ENCODE measurements at regions not wholly inside any gene's neighbourhood (a gene's known extent, or its start where the extent isn't known, plus 50 kb on each side); places are given as distances from the start of the nearest gene placed in this dataset.

DNA sequence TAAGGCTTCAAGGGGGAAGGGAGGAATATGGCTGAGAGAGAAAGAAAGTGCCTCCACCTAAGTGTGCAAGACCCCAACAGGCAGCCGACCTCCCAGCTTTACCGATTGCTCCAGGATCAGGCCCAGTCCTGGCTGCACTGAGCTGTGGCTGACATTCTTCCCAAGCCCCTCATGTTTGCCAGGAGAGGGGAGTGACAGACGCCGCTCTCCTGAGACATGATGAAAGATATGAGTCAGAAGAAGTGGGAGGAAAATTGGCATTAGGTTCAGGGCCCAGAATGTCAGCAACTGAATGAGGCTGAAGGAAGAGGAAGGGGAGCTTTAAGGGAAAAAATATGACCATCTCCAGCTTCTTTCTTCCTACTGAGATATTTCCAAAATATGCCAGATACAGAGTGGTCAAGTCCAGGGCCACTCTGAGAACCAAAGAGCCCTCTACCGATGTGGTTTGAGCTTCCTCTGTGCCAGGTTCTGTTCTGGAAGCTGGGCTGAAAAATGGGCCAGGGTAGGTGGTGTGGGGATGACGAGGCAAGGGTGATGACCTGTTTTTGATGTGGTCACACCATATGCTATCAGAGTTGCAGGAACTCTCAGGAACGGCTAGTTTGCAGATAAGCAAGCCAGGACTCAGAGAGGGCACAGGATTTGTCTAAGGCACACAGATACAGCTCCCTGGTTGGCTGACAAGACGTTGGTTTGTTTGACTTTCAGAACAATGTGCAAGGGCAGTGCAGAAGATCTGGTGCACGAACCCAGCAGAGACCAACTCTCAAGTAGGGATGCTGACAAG lies 176.7 kb downstream of the SOX9 start:
- DNase-seq (ENCODE audit: extremely low read depth, low read depth): peak; percentile 33

DNA sequence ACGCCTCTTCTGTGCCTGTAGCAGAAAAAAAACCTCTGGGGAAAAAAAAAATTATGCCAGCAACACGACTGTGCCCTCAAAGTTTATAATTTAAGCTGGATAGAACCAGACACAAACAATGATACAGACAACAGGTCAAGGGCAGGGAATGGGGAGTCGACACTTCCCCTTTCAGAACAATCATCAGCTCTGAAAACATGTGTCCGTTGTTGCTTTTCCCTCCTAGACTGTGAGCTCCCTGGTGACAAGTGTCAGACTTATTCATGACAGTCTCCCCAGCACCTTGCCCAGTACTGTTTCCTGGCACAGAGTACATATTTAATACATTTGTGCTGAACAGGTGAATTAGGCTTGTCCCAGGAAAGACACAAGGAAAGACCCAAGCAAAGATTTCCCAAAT lies 178.3 kb downstream of the SOX9 start:
- no peak for DNase-seq (ENCODE audit: extremely low read depth, low read depth)

DNA sequence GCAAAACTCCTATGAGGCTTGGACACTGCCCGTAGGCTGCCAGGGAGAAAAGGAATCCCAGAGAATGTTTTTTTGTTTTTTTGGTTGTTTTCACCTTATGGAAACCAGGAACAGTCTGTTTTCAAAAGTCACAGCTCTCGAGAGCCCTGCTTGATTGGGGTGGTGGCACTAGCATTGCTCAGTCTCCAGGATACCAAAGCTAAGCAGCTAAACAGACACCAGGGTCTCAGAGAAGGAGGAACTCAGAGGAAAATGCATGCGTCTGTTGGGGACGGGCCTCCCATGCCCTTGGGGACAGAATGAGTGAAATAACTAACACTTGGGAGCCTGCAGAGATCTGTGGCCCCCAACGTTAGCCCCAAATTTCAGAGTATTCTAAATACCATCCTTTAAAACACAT lies 178.8 kb downstream of the SOX9 start:
- no peak for DNase-seq (ENCODE audit: extremely low read depth, low read depth)

DNA sequence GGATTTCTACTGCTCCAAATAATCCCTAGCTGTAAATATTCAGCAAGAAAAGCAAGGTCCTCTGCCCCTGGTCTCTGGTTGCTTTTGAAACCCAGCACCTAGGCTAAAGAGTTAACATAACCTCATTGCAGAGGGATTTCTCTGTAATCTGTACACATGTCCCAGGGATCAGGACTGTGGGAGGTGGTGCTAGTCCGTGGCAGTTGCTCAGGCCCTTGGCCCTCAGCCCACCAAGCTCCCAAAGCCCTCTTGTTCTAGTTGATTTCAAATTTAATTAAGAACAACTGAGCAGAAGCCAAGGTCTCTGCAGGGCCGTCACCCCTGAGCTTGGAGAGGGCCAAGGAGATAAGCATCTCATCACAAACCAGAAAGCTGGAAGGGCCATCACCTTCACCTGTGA lies 181.1 kb downstream of the SOX9 start:
- no peak for DNase-seq (ENCODE audit: extremely low read depth, low read depth)

DNA sequence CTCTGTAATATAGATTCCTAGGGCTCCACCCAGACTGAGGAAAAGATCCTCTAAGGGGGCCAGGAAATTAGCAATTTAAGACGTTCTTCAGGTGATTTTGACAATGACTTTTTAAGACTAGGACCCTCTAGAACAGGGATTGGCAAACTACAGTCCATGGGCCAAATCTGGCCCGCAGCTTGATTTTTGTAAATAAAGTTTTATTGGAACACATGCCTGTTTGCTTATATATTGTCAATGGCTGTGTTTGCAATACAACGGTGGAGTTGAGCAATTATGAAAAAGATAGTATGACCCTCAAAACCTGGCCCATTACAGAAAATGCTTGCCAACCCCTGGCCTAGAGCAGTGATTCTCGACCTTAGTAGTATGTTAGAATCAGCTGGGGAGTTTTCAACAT lies 181.9 kb downstream of the SOX9 start:
- DNase-seq (ENCODE audit: extremely low read depth, low read depth): no peak

DNA sequence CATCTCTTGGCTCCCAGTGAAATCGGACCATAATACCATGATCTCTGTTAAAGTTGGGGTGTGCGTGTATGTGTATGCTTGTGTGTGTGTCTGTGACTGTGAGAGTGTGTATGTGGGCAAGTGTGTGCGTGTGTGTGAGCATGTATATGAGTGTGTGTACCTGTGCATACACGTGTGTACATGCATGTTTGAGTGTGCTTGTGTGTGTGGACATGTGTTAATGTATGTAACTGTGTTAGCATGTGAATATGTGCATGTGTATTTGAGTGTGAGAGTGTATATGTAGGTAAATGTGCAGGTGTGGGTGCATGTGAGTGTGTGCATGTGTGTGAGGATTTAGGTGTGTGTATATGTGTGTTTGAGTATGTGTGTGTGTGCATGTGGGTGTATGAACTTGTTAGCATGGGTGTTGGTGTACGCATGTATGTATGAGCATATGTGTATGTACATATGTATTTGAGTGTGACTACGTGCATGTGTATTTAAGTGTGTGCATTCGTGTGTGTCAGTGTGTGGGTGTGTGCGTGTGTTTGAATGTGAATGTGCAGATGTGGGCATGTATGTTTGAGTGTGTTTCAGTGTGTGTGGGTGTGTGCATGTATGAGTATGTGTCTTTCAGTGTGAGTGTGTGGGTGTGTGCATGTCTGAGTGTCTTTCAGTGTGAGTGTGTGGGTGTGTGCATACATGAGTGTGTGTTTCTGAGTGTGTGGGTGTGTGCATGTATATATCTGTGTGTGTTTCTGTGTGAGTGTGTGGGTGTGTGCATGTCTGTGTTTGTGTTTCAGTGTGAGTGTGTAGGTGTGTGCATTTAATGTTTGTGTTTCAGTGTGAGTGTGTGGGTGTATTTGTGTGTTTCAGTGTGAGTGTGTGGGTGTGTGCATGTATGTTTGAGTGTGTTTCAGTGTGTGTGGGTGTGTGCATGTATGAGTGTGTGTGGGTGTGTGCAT lies 183.2 kb downstream of the SOX9 start:
- DNase-seq (ENCODE audit: extremely low read depth, low read depth): no peak

DNA sequence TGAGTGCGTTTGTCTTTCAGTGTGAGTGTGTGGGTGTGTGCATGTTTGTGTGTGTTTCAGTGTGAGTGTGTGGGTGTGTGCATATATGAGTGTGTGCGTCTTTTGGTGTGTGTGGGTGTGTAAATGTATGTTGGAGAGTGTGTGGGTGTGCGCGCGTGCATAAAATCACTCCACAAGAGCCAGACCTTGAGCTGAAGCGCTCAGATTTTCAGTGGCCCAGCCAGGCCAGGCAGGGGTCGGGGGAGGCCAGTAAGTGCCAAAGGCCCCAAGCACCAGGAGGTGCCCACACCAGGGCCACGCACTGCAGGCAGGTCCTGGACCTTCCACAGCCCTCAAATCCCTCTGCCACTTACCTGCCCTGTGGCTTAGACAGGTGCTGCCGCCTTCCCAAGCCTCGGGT lies 184.0 kb downstream of the SOX9 start:
- DNase-seq (ENCODE audit: extremely low read depth, low read depth): no peak

DNA sequence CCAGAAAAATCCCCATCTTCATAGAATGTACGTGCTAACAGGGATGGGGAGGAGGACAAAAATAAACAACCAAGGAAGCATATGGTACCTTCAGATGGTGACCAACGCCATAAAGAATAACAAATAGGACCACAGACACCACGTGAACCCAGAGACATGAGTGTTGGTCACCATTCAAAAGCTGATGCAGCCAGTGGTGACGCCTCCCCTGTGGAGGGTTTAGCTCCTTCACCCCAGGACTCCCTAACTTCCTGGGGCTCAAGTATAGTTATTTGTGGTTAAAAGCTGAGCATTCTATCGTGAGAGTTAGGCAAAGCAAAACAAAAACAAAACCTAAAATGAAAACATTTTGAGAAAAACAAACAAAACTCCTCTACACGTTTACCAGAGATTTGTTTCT lies 184.7 kb downstream of the SOX9 start:
- DNase-seq (ENCODE audit: extremely low read depth, low read depth): no peak

DNA sequence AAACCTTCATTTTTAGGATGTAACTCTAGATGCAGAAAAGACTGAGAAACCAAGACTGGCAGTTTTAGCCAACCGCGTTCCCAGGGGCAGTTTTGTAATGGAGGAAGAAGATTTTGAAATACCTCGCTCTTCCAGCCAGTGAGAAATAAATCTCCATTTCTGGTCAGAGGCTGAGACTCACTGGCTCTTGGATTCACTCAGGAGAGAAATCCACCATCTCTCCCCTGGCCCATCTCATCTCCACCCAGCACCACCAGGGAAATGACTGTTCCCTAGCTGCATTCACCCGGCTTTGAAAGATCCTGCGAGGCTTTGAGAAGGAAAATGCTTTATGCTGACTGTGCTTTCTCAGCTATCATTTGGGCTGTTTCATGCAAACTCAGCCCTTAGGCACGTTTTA lies 185.2 kb downstream of the SOX9 start:
- DNase-seq (ENCODE audit: extremely low read depth, low read depth): no peak

DNA sequence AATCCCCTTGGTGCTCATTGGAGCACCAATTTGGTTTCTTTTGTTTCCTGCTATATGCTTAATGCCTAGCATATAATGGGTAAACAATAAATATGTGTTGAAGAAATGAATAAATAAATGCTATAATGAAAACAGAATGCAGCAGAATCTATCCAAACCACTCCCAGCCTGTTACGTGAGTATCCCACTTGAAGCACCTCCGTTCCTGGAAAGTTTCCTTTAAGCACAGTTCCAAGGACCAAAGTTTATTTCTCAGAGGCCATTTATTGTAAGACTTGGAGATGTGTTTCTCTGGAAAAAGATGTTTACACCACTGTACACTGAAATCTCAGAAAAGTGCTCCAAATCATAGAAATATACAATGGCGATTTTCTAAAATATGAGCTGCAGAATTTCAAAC lies 187.0 kb downstream of the SOX9 start:
- DNase-seq (ENCODE audit: extremely low read depth, low read depth): no peak

DNA sequence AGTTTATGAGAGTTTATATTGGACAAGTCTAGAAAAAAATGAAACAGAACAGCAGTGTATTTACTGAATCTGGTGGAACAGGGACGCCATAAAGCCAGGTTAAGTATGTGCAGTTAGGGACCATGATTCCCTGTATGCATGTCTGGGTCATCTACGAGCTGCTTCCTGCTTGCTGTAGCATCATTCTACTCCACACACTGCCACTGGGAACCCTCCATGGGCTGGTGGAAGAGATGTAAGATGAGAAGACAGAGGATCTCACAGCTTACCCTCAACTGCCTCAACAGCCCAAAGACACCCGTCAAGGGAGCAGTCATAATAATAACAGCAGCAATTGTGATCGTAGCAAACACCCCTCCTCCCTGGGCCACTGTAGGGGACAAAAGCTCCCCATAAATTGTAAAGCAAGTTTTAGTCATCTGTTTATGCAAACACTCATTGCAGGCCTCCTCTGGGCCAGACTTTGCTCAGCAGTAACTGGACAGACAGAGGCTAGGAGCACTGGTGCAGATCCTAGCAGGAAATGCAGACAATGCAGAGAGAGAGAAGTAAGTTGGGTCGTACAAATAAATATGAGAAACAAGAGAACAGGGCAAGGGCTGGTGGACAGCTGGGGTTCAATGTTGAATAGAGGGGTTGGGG lies 188.0 kb downstream of the SOX9 start:
- DNase-seq (ENCODE audit: extremely low read depth, low read depth): no peak

DNA sequence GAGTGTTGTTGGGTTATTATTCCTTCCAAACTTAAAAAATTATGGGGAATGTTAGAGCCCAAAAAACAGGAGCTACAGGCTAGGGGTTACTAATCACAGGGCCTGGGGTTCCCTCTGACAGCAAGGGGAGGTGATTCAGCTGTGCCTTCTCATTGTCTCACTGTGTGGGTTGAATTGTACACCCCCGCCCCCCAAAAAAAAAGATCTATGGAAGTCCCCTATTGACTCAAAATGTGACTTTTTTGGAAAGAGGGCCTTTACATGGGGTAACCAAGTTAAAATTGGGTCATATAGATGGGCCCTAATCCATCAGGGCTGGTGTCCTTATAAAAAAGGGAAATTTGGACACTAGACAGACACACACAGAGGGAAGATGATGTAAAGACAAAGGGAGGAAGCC lies 190.2 kb downstream of the SOX9 start:
- DNase-seq (ENCODE audit: extremely low read depth, low read depth): no peak

DNA sequence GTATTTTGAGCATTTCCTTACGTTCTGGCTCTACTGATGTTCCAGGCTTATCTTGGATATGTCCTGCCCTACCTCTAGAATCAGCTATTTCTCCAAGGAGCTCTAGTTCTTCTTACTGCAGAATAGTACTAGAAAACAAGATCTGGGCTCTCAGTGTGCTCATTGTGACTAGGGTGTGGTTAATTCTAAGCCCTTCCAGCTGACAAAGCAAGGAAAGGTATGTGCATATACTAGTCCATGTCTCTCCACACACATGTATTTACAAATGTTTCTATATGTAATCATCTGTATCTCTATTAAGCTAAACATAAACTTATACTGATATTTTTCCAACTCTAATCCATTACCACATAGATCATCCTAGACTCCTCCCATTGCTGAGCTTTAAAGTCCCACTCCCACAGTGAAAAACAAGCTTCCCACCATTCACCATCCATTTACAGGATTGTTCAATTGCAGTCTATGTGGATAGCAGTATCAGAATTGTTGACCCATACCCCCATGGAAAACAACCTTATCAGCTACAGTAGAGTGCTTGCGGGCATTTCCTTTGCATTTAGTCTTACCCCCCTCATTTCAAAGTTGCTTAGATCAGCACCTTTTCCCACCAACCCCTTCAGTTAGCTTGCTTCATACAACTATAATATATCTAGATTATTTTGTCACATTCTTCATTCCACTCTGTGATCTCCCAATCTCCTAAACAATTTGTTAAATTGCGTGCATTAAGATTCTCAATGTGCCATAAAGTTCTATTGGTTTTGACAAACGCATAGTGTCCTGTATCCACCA lies 194.5 kb downstream of the SOX9 start:
- DNase-seq (ENCODE audit: extremely low read depth, low read depth): no peak

DNA sequence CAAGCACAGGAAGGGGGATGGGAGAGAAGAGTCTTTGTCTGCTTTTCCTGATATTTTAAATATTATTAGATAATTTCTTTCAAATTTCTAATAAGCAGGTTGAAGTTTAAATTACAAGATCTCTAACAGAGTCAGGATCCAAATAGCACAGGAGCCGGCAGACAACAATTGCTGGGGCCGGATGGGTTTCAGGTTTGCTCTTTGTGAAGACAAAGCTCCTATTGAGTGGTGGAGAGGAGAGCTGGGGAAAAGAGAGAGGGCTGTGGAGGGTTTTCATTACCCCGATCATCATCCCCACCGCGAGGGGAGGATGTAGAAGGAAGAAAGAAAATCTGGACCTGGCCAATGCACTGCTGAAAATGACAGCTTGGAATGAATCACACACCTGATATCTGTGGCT lies 197.3 kb downstream of the SOX9 start:
- no peak for DNase-seq (ENCODE audit: extremely low read depth, low read depth)

DNA sequence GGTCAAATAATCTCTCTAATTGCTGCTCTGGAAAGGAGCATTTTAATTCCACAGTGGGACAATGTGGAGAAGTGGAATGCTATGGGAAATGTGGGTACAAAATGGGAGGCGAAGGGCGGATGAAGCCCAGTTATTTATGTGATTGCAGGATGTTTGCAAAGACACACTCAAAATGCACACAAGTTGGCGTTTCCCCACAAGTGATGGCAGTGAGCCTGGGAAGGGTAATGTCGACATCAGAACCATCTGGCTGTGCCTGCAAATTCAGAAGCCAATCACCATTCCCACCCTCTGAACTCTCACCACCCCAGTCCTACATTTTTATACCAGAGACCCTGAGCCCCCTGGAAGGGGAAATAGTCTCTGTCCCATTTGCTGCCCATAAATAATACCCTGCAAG lies 201.1 kb downstream of the SOX9 start:
- DNase-seq (ENCODE audit: extremely low read depth, low read depth): no peak

DNA sequence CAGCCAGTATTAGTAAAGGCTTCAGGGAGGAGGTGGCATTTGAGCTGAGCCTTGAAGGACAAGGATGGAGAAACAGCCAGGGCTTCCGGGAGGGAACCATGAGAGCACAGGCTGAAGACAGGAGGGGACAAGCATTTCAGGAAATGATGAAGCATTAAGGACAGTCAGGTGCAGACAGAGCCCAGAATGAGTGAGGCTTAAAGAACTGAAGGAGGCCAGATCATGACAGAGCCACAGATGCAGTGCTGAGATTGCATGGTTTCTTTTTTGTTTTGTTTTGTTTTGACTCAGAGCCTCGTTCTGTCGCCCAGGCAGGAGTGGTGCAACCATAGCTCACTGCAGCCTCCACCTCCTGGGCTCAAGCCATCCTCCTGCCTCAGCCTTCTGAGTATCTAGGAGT lies 211.5 kb downstream of the SOX9 start:
- no peak for DNase-seq (ENCODE audit: extremely low read depth, low read depth)

DNA sequence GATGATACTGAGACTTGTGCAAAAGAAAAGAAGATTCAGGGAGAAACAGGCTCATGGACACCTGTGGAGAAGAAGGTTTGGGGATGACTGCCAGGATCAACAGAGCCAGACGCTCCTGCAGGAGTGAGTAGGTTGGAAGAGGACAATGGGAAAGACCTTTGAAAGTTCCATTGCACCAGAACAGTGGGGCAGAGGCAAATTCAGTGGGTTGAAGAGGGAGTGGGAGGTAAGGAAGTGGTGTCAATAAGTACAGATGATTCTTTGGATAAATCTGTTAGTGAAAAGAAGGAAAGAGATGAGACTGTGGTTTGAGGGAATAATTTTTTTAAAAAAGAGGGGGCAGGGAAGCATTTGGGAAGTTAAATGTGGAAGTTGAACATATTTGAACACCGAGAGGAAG lies 212.8 kb downstream of the SOX9 start:
- DNase-seq (ENCODE audit: extremely low read depth, low read depth): no peak

DNA sequence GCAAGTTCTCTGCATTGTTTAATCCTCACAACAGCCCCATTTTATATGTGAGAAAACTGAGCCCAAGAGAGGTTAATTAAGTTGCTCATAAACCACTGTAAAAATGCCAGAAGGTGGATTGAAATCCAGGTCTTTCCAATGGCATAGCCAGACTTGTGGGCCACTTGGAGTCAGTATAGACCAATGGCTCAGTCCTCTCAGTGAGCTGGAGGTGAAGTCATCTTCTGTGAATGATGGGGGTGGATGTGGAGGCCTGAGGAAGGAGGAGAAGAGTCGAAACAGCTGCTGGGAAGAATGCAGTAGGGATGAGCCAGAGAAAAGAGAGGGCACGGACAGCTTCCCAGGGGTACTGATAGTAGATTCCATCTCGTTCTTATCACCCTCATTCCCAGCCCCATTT lies 213.4 kb downstream of the SOX9 start:
- no peak for DNase-seq (ENCODE audit: extremely low read depth, low read depth)

DNA sequence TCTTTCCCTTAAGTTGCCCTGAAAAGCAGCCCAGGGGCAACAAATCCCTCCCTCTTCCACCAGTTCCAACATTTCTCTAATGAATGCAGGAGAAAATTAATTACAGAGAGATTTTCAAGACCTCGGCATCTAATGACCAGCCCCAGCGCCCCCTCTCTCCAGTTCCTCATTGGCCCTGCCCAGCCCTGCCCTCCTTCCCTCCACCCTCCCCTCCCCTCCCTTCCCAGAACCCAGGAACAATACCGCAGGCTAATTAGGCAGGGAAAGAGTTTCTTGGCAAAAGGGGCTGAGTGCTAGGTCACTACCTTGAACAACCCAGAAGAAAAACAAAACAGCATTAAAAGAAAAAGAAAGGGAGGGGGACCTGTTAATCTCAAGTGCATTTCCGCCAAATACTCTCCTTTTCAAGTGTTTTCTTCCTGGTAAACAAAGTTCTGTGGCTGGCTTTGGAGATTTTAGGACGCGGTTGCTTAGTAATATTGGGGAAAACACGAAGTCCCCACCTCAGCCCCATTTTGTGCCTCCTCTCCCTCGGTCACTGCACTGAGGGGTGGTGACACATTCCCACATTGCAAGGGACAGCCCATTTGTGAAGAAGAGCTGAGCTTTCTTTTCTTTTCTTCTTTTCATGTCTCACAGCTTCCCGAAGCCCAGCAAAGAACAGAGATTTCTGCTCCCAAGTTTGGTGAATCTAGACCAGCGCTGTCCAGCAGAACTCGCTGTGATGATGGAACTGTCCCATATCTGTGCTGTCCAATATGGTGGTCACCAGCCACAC lies 215.4 kb downstream of the SOX9 start:
- DNase-seq (ENCODE audit: extremely low read depth, low read depth): no peak

DNA sequence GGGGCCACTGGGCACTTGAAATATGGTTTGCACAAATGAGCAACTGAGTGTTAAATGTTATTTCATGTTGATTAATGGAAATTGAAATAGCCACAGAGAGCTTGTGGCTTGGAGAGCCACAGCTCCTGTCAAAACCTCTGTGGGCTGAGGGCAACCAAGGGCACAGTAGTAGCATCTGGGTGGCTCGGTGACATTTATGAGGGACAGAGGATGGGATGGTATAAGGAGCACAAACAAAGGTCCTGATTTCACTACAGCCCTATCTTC lies 215.9 kb downstream of the SOX9 start:
- DNase-seq (ENCODE audit: extremely low read depth, low read depth): no peak
